Peyer's patch (tissue), 4 donors: ENCODE measurements at regions not wholly inside any gene's neighbourhood (a gene's known extent, or its start where the extent isn't known, plus 50 kb on each side); places are given as distances from the start of the nearest gene placed in this dataset.
"Not testable (repeated sequence)": the region's sequence is repeated elsewhere in the genome, so short reads cannot be mapped to it uniquely, and the experiment has no call there.

ENCODE experiments used
- DNase-seq, 3 donors: peaks; one replicate each; pipeline ENCODE4 v3.0.0-alpha.2; 2017 to 2019
- H3K27ac ChIP-seq, 4 donors: fragments of 200-600 bp; sonication (generic); one replicate each; pipeline ENCODE4 v1.5.1; 2016 to 2019
- H3K27me3 ChIP-seq, 2 donors: fragments of 200-600 bp; sonication (generic); one replicate each; pipeline ENCODE4 v1.5.1; 2019
- H3K36me3 ChIP-seq, 3 donors: fragments of 200-600 bp; sonication (generic); one replicate each; pipeline ENCODE4 v1.5.1; 2016 to 2019
- H3K4me1 ChIP-seq, 4 donors: fragments of 200-600 bp; sonication (generic); one replicate each; pipeline ENCODE4 v1.5.1; 2016 to 2019
- H3K4me3 ChIP-seq, 4 donors: fragments of 200-600 bp; sonication (generic); 1 replicate in 3 of 4; 2 replicates in 1 of 4; pipeline ENCODE4 v1.5.1; 2016 to 2019; ENCODE audit warnings: mild to moderate bottlenecking in 1 of 4
- H3K9me3 ChIP-seq, 4 donors: fragments of 200-600 bp; sonication (generic); one replicate each; pipeline ENCODE4 v1.5.1; 2016 to 2019; ENCODE audit warnings: mild to moderate bottlenecking in 1 of 4
- POLR2A ChIP-seq, 2 donors: fragments of 450-650 bp; IDR thresholded peaks; one replicate each; pipeline ENCODE4 v1.5.1; 2017; ENCODE audit warnings: antibody characterized with exemption in 2 of 2, mild to moderate bottlenecking in 2 of 2, moderate library complexity in 2 of 2
- TF ChIP-seq, protein P1 (sequence below), 6 experiments: fragments of 450-650 bp in 4 of 6; fragments of 200-600 bp in 2 of 6; sonication (generic) in 1 of 6; IDR thresholded peaks; one replicate each; pipeline ENCODE4 v1.5.1; 2017 to 2019; ENCODE audit warnings: antibody characterized with exemption in 6 of 6, mild to moderate bottlenecking in 3 of 6, moderate library complexity in 1 of 6

DNA sequence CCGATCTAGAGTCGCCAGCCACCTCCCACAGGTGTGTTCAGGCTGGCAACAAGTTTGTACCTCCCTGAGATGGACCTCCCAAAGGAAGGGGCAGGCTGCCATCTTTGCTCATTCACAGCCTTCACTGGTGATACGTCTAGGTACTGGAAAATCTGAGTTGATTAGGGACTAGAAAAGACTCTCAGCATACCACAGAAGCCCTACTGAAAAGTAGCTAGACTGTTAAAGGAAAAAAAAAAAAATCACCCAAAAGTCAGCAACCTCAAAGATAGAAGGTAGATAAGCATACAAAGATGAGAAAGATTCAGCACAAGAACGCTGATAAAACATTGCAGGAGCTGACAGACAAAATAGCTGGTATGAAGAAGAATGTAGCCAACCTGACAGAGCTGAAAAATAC is 128.6 kb upstream of the WDR75 start:
- Histone ChIP-seq H3K4me1 (no peaks in the 10 kb centered on the region), H3K36me3 (no peaks in the 10 kb centered on the region), H3K9me3 (no peaks in the 10 kb centered on the region), H3K4me3 (no peak overlapping the region), H3K27me3 (no peaks in the 10 kb centered on the region), H3K27ac (no peak overlapping the region)
- no peak for TF ChIP-seq POLR2A (IDR thresholded peaks at IDR 0.05)
- DNase-seq, result no peak

DNA sequence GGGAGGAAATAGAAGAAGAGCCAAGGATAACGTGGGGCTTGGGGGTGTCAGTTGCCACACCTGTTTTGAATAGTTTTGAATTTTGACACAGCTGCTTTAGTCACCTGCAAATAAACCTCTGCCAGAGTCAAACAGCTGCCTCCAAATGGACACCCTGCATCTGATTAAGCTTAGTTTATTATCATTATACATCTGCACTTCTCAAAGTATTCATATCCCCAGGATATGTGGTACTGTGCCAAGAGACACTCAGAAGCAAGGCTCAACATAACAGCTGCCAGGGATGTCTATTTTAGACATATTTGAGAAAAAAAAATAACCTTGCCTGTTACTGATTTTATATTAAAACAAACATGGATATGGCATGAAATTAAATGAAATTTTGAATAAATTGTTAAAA is 122.5 kb upstream of the WDR75 start:
- no peak for TF ChIP-seq POLR2A (IDR thresholded peaks at IDR 0.05)
- TF ChIP-seq, protein P1, sequence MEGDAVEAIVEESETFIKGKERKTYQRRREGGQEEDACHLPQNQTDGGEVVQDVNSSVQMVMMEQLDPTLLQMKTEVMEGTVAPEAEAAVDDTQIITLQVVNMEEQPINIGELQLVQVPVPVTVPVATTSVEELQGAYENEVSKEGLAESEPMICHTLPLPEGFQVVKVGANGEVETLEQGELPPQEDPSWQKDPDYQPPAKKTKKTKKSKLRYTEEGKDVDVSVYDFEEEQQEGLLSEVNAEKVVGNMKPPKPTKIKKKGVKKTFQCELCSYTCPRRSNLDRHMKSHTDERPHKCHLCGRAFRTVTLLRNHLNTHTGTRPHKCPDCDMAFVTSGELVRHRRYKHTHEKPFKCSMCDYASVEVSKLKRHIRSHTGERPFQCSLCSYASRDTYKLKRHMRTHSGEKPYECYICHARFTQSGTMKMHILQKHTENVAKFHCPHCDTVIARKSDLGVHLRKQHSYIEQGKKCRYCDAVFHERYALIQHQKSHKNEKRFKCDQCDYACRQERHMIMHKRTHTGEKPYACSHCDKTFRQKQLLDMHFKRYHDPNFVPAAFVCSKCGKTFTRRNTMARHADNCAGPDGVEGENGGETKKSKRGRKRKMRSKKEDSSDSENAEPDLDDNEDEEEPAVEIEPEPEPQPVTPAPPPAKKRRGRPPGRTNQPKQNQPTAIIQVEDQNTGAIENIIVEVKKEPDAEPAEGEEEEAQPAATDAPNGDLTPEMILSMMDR (IDR thresholded peaks at IDR 0.05), result no peak
- Histone ChIP-seq H3K36me3 (no peaks in the 10 kb centered on the region), H3K9me3 (peaks cover 0 to 6% (median 1%) of the 10 kb centered on the region in 4 donors), H3K27ac (no peak overlapping the region), H3K27me3 (no peaks in the 10 kb centered on the region), H3K4me1 (no peaks in the 10 kb centered on the region), H3K4me3 (no peak overlapping the region)
- no peak for DNase-seq

DNA sequence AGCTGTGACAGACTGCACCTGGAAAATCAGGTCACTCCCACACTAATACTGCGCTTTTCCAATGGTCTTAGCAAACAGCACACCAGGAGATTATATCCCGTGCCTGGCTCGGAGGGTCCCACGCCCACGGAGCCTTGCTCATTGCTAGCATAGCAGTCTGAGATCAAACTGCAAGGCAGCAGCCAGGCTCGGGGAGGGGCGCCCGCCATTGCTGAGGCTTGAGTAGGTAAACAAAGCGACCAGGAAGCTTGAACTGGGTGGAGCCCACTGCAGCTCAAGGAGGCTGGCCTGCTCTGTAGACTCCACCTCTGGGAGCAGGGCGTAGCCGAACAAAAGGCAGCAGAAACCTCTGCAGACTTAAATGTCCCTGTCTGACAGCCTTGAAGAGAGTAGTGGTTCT is 121.8 kb upstream of the WDR75 start:
- H3K27ac ChIP-seq, H3K36me3 ChIP-seq, H3K9me3 ChIP-seq, H3K4me3 ChIP-seq, H3K27me3 ChIP-seq, H3K4me1 ChIP-seq, DNase-seq: not testable (repeated sequence)

DNA sequence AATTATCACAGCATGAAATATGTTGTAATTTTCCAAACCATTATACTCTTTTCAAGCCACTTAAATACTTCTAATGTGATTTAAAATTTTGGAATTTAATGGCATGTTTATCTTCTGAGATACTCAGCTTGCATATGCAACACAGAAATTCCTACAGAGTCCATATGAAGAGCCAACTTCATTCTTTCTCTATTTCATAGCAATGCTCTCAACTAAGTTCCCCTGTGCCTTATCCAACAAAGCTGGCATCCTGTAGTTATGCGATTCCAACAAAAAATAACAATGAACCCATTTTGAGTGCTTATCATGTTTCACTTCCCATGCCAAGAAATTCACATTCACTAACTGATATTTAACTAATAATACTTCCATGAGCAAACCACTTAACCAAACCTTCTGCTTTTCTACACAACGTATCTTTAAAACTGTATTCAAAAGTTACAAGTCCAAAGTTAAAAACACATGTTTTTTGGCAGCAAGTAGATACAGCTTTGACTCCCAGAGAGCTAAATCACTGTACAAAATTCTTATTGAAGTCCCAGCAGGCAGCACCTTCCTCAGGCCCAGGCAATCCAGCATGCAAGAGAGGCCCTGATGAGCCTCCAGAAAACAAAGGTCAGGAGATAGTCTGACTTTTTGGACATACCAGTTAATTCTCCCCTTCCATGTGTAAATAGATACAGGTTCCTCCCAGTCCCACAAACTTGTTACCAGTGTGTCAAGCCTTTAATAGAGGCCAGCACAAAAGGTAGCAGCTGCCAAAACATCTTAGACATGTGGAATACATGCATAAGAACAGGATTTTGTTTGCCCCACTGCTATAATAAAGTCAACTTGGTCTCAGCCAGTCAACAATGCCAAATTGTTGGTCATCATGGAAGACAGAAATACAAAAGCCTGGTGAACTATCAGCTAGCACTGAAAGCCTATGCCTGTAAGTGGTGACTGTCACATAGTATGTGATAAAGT is 113.1 kb upstream of the WDR75 start:
- Histone ChIP-seq H3K27me3 (no peaks in the 10 kb centered on the region), H3K4me1 (no peaks in the 10 kb centered on the region), H3K4me3 (no peak overlapping the region), H3K27ac (no peak overlapping the region), H3K36me3 (no peaks in the 10 kb centered on the region), H3K9me3 (no peaks in the 10 kb centered on the region)
- TF ChIP-seq, protein P1 (IDR thresholded peaks at IDR 0.05), result no peak
- no peak for TF ChIP-seq POLR2A (IDR thresholded peaks at IDR 0.05)
- no peak for DNase-seq

DNA sequence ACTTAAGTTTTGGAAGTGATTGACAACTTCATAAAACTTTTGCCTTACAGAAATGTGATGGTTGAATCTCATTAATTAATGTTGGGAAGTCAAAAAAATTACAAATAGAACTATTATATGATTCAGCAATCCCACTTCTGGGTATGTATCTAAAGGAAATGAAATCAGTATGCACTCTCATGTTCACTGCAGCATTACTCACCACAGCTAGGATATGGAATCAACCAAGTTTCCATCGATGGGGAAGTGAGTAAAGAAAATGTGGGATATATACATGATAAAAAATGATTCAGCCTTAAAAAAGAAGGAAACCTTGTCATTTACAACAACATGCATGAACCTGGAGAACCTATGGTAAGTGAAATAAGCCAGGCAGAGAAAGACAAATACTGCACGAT is 112.4 kb upstream of the WDR75 start:
- Histone ChIP-seq H3K36me3 (no peaks in the 10 kb centered on the region), H3K4me3 (no peak overlapping the region), H3K27me3 (no peaks in the 10 kb centered on the region), H3K9me3 (no peaks in the 10 kb centered on the region), H3K4me1 (no peaks in the 10 kb centered on the region), H3K27ac (no peak overlapping the region)
- TF ChIP-seq, protein P1 (IDR thresholded peaks at IDR 0.05), result no peak
- TF ChIP-seq POLR2A (IDR thresholded peaks at IDR 0.05), result no peak
- no peak for DNase-seq

DNA sequence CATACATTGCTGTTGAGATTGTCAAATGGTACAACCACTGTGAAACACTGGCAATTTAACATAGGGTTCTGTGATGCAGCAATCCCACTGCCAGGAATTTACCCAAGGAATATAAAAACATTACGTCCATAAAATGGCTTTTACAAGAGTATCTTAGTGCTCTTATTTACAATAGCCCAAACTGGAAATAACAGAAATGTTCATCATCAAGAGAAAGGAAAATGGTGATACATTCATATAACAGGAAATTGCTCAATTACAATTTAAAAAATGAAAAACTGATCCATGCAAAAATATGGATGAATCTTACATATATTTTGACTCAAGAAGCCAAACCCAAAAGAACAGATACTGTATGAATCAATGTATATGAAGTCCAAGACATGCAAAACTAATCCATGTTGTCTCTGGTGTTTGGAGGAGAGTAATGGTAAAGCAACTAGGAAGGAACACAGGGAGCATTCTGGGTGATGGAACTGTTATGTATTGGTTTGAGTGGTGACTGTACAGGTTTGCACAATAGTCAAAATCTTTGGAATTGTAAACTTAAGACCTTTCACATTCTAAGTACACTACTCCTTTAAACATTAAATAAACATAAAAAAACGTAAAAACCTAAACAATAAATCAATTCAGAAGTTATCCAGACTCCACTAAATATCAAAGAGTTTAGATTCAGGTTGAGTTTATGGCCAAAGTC is 104.8 kb upstream of the WDR75 start:
- Histone ChIP-seq H3K4me3 (no peak overlapping the region), H3K36me3 (no peaks in the 10 kb centered on the region), H3K27ac (no peak overlapping the region), H3K9me3 (no peaks in the 10 kb centered on the region), H3K27me3 (no peaks in the 10 kb centered on the region), H3K4me1 (no peaks in the 10 kb centered on the region)
- DNase-seq, result no peak
- TF ChIP-seq, protein P1 (IDR thresholded peaks at IDR 0.05), result no peak
- no peak for TF ChIP-seq POLR2A (IDR thresholded peaks at IDR 0.05)
